ENCODE measurements at regions not wholly inside any gene's neighbourhood (a gene's known extent, or its start where the extent isn't known, plus 50 kb on each side); places are given as distances from the start of the nearest gene placed in this dataset.

- TF ChIP-seq CTCF (IDR thresholded peaks at IDR 0.05) (no peak), POLR2A (IDR thresholded peaks at IDR 0.05) (no peak), POLR2AphosphoS5 (IDR thresholded peaks at IDR 0.05) (no peak)
Observed at GRCh38 chr2:78318275-78318674, 707.2 kb upstream of the REG3G start.
